ENCODE measurements at regions not wholly inside any gene's neighbourhood (a gene's known extent, or its start where the extent isn't known, plus 50 kb on each side); places are given as distances from the start of the nearest gene placed in this dataset.

- DNase-seq: no peak
Observed at GRCh38 chr2:220674033-220674432, 898.1 kb downstream of the EPHA4 start.

GRCh38 chr2:220676695-220677094, 895.4 kb downstream of the EPHA4 start:
- DNase-seq: no peak

GRCh38 chr2:220678943-220679342, 893.2 kb downstream of the EPHA4 start:
- no peak for DNase-seq

GRCh38 chr2:220682616-220683015, 889.5 kb downstream of the EPHA4 start:
- DNase-seq: no peak

- no peak for DNase-seq
Observed at GRCh38 chr2:220684099-220684498, 888.0 kb downstream of the EPHA4 start.

GRCh38 chr2:220687231-220687843, 884.8 kb downstream of the EPHA4 start:
- DNase-seq: peak; percentile 20

GRCh38 chr2:220695397-220696279, 876.5 kb downstream of the EPHA4 start:
- no peak for DNase-seq

GRCh38 chr2:220696280-220696669, 875.8 kb downstream of the EPHA4 start:
- DNase-seq: no peak

GRCh38 chr2:220697011-220697410, 875.1 kb downstream of the EPHA4 start:
- DNase-seq: no peak

GRCh38 chr2:220701115-220701514, 871.0 kb downstream of the EPHA4 start:
- no peak for DNase-seq

GRCh38 chr2:220703279-220703678, 868.8 kb downstream of the EPHA4 start:
- no peak for DNase-seq

- no peak for DNase-seq
Observed at GRCh38 chr2:220704081-220704480, 868.0 kb downstream of the EPHA4 start.

- DNase-seq: no peak
Observed at GRCh38 chr2:220704810-220705209, 867.3 kb downstream of the EPHA4 start.

GRCh38 chr2:220705678-220706077, 866.4 kb downstream of the EPHA4 start:
- DNase-seq: no peak

- no peak for DNase-seq
Observed at GRCh38 chr2:220707261-220707660, 864.8 kb downstream of the EPHA4 start.

GRCh38 chr2:220708366-220708765, 863.7 kb downstream of the EPHA4 start:
- no peak for DNase-seq

- DNase-seq: no peak
Observed at GRCh38 chr2:220717283-220717682, 854.8 kb downstream of the EPHA4 start.

- no peak for DNase-seq
Observed at GRCh38 chr2:220736778-220737177, 835.3 kb downstream of the EPHA4 start.

GRCh38 chr2:220743203-220743602, 828.9 kb downstream of the EPHA4 start:
- no peak for DNase-seq

GRCh38 chr2:220744861-220745260, 827.2 kb downstream of the EPHA4 start:
- DNase-seq: no peak

GRCh38 chr2:220745682-220746081, 826.4 kb downstream of the EPHA4 start:
- no peak for DNase-seq

GRCh38 chr2:220747736-220748135, 824.4 kb downstream of the EPHA4 start:
- no peak for DNase-seq

- DNase-seq: no peak
Observed at GRCh38 chr2:220748875-220749479, 823.1 kb downstream of the EPHA4 start.

- no peak for DNase-seq
Observed at GRCh38 chr2:220753486-220753885, 818.6 kb downstream of the EPHA4 start.
